SJSA1 (cell line): ENCODE measurements at regions not wholly inside any gene's neighbourhood (a gene's known extent, or its start where the extent isn't known, plus 50 kb on each side); places are given as distances from the start of the nearest gene placed in this dataset.
"Not testable (repeated sequence)": the region's sequence is repeated elsewhere in the genome, so short reads cannot be mapped to it uniquely, and the experiment has no call there.

Source experiments
- DNase-seq, 2 experiments: peaks; one replicate each; pipeline ENCODE4 v3.0.0-alpha.2; 2015 to 2020; ENCODE audit warnings: low spot score in 2 of 2, low read depth in 1 of 2
- H3K27ac ChIP-seq: fragments of 250-450 bp; sonication (Bioruptor Pico); 2 replicates; pipeline ENCODE4 v1.5.1; 2020; ENCODE audit warnings: mild to moderate bottlenecking, moderate library complexity
- H3K27me3 ChIP-seq: fragments of 250-450 bp; sonication (Bioruptor Pico); replicated peaks from 2 replicates; pipeline ENCODE4 v1.5.1; 2020; ENCODE audit warnings: mild to moderate bottlenecking, moderate library complexity
- H3K36me3 ChIP-seq: fragments of 250-450 bp; sonication (Bioruptor Pico); 2 replicates; pipeline ENCODE4 v1.5.1; 2020; ENCODE audit warnings: mild to moderate bottlenecking
- H3K4me1 ChIP-seq: fragments of 250-450 bp; sonication (Bioruptor Pico); replicated peaks from 2 replicates; pipeline ENCODE4 v1.6.1; 2021; ENCODE audit warnings: mild to moderate bottlenecking
- H3K4me3 ChIP-seq: fragments of 250-450 bp; sonication (Bioruptor Pico); 2 replicates; pipeline ENCODE4 v1.5.1; 2020; ENCODE audit warnings: mild to moderate bottlenecking
- H3K9me3 ChIP-seq: fragments of 250-450 bp; sonication (Bioruptor Pico); replicated peaks from 2 replicates; pipeline ENCODE4 v1.5.1; 2020; ENCODE audit warnings: mild to moderate bottlenecking

DNA sequence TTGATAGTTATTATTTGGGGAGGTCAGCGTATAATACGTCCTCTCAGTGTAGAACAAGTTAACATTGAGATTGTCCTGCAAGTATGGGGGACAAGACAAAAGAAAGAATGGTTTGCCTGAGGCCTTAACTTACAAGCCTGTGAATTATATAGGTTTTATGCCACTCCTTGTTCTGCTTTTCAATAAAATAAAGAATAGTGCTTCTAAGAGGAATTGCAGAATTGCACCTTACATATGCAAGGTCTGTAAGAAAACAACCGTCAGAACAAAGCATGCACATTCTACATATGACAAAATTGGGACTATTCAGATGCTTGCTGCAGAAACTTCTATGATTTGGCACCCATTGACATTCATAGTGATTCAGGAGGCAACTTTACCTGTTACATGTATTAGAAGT is 785.0 kb downstream of the NR4A2 start:
- Histone ChIP-seq H3K4me1 (no peaks in the 10 kb centered on the region), H3K27ac (no peak overlapping the region), H3K4me3 (no peak overlapping the region), H3K36me3 (no peaks in the 10 kb centered on the region), H3K9me3 (0 out of 2 replicates have a peak, but pooled peaks cover 3% of the 10 kb centered on the region), H3K27me3 (no peaks in the 10 kb centered on the region)
- DNase-seq = no peak

DNA sequence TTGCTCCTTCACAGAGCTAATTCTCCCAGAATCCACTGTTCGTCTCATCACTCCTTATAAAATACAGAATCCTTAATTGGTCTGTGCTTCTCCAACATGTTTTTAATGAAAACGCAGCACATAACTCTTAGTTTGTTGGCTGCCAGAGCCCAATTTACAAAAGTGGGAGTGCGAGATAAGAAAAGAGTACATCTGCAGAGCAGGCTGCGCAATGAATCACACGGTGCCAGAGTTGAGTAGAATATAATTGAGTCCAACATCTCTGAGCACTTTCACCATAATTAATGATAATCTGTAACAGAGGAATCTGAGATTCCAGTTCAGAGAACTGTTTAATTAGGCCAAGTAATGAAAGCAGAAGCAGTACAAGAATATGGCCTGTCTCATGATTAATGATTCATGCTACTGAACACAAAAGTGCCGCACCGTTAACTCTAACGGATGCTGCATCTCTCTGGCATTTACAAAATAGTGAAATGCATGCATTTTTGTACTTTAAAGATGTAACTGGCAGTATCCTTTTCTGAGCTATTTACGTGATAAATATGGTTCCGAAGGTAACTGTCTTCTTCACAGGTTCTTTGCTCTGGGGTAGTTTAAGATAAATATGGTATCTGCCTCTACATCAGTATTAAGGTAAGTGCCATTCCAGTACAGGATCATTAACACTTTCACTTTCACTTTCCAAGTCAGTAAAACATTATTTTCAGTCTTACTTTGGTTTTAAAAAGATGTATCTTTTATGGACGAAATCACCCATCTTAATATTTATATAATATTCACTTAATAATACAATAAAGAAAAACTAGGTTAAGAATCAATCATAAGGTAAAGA is 785.6 kb downstream of the NR4A2 start:
- H3K27me3 ChIP-seq = no peaks in the 10 kb centered on the region
- 0 out of 2 replicates have a peak, but pooled peaks cover 3% of the 10 kb centered on the region for H3K9me3 ChIP-seq
- no peaks in the 10 kb centered on the region for H3K4me1 ChIP-seq
- H3K36me3 ChIP-seq = no peaks in the 10 kb centered on the region
- no peak overlapping the region for H3K27ac ChIP-seq
- no peak overlapping the region for H3K4me3 ChIP-seq
- DNase-seq = no peak

GRCh38 chr2:155539028-155539427 is 793.5 kb downstream of the NR4A2 start:
- not testable (repeated sequence) for H3K4me3 ChIP-seq

DNA sequence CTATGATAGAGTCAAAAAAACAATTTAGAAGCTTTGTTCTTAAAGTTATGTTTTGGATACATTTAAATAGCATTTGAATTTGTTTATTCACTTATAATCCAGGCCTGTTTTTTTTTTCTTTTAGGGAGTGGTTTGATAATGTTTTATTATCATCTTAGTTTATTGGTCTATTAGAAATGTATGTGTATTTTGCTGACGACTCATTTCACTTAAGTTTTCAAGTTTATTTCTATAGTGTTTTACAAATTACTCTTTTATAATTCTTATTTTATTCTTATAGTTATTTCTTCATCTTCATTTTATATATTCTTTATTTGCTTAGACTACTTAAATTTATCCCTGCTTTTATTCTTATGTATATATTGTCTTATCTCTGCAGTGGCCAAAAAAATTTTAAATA is 804.5 kb downstream of the NR4A2 start:
- DNase-seq = no peak
- Histone ChIP-seq H3K36me3 (no peaks in the 10 kb centered on the region), H3K27ac (no peak overlapping the region), H3K4me1 (no peaks in the 10 kb centered on the region), H3K9me3 (no peaks in the 10 kb centered on the region), H3K4me3 (no peak overlapping the region), H3K27me3 (no peaks in the 10 kb centered on the region)

More at GRCh38 chr2:155539028-155539427, 793.5 kb downstream of the NR4A2 start:
- H3K36me3 ChIP-seq, H3K27ac ChIP-seq, H3K9me3 ChIP-seq, H3K4me1 ChIP-seq, H3K27me3 ChIP-seq, DNase-seq: not testable (repeated sequence)

- Histone ChIP-seq H3K4me1 (no peaks in the 10 kb centered on the region), H3K27me3 (no peaks in the 10 kb centered on the region), H3K36me3 (no peaks in the 10 kb centered on the region), H3K9me3 (no peaks in the 10 kb centered on the region), H3K4me3 (no peak overlapping the region), H3K27ac (no peak overlapping the region)
- no peak for DNase-seq
These were observed 807.3 kb downstream of the NR4A2 start for GRCh38 chr2:155525199-155525598.

GRCh38 chr2:155519529-155520130 is 812.9 kb downstream of the NR4A2 start:
- H3K27me3 ChIP-seq = no peaks in the 10 kb centered on the region
- no peaks in the 10 kb centered on the region for H3K4me1 ChIP-seq
- no peak overlapping the region for H3K27ac ChIP-seq
- no peaks in the 10 kb centered on the region for H3K36me3 ChIP-seq
- H3K9me3 ChIP-seq = no peaks in the 10 kb centered on the region; the same call in 1 of the 2 replicates
- DNase-seq = no peak
- H3K4me3 ChIP-seq = no peak overlapping the region

GRCh38 chr2:155518094-155518493 is 814.4 kb downstream of the NR4A2 start:
- Histone ChIP-seq H3K4me3 (no peak overlapping the region), H3K9me3 (no peaks in the 10 kb centered on the region; the same call in 1 of the 2 replicates), H3K27ac (no peak overlapping the region), H3K4me1 (no peaks in the 10 kb centered on the region), H3K36me3 (no peaks in the 10 kb centered on the region), H3K27me3 (no peaks in the 10 kb centered on the region)
- DNase-seq = no peak

GRCh38 chr2:155517362-155517761 is 815.2 kb downstream of the NR4A2 start:
- Histone ChIP-seq H3K4me3 (no peak overlapping the region), H3K4me1 (no peaks in the 10 kb centered on the region), H3K36me3 (no peaks in the 10 kb centered on the region), H3K27me3 (no peaks in the 10 kb centered on the region), H3K9me3 (no peaks in the 10 kb centered on the region; the same call in 1 of the 2 replicates), H3K27ac (no peak overlapping the region)
- no peak for DNase-seq

DNA sequence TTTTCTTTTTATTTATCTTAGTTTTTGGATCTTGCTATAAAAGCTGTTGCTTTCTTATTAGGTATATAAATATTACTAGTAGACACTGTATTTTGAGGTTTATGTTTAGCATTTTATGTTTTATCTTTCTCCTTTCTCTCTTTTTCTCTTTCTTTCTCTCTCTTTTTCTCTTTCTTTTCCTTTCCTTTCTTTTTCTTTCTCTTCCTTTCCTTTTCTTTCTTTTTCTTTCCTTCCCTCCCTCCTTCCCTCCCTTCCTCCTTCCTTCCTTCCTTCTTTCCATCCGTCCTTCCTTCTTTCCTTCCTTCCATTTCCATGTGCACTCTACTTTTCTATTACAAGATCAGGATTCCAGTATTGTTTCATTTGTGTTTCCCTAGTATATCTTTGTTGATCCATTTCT is 814.8 kb downstream of the KCNJ3 start:
- no peaks in the 10 kb centered on the region for H3K36me3 ChIP-seq
- no peak overlapping the region for H3K27ac ChIP-seq

DNA sequence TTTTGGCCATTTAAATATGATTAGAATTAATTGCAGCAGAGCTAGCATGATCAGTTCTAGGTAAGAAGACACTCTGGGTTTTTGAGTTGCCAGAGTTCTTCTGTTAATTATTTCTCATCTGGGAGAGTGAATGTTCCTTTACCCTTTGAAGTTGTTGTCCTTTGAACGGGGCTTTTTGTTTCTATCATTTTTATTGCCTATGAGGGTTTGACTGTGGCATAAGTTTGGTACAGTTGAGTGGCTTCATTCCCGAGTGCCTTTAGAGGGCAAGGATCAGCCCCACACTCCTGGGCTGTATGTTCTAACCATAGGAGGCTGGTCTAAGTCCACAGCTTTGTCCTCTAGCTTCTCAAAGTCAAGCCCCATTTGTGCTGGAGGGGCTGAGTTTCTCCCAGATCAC is 804.3 kb downstream of the KCNJ3 start:
- no peaks in the 10 kb centered on the region for H3K9me3 ChIP-seq
- H3K27ac ChIP-seq = no peak overlapping the region
- no peaks in the 10 kb centered on the region for H3K4me1 ChIP-seq
- no peaks in the 10 kb centered on the region for H3K27me3 ChIP-seq
- no peak for DNase-seq
- no peak overlapping the region for H3K4me3 ChIP-seq
- no peaks in the 10 kb centered on the region for H3K36me3 ChIP-seq

More for the DNA sequence above, 814.8 kb downstream of the KCNJ3 start:
- no peak overlapping the region for H3K4me3 ChIP-seq
- no peaks in the 10 kb centered on the region; the same call in 1 of the 2 replicates for H3K9me3 ChIP-seq
- no peaks in the 10 kb centered on the region for H3K4me1 ChIP-seq
- DNase-seq = no peak
- no peaks in the 10 kb centered on the region for H3K27me3 ChIP-seq

GRCh38 chr2:155498106-155498505 is 799.6 kb downstream of the KCNJ3 start:
- Histone ChIP-seq H3K4me3 (no peak overlapping the region), H3K4me1 (no peaks in the 10 kb centered on the region), H3K27me3 (no peaks in the 10 kb centered on the region), H3K36me3 (no peaks in the 10 kb centered on the region), H3K9me3 (no peaks in the 10 kb centered on the region), H3K27ac (no peak overlapping the region)
- DNase-seq = no peak

DNA sequence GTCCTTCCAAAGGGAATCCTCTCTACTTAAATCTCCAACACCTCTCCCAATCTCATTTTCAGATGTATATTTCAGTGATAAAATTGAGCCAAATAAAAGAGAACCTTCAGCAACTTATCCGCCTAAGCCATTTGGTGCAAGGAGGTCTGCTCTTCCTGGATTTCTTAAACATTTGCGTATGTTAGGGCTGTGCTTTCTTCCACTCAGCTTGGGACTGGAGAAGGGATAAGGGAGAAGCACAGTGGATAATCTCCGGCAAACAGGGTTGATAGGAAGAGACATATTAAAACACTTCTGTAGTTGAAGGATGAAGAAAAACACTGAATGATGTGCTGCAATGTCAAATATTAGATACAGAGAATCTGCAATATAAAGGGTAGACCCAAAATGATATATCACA is 796.2 kb downstream of the KCNJ3 start:
- Histone ChIP-seq H3K9me3 (no peaks in the 10 kb centered on the region), H3K4me1 (no peaks in the 10 kb centered on the region), H3K4me3 (no peak overlapping the region), H3K36me3 (no peaks in the 10 kb centered on the region), H3K27ac (no peak overlapping the region), H3K27me3 (no peaks in the 10 kb centered on the region)
- no peak for DNase-seq

GRCh38 chr2:155485141-155485842 is 786.8 kb downstream of the KCNJ3 start:
- no peak for DNase-seq
- no peaks in the 10 kb centered on the region for H3K27me3 ChIP-seq
- no peak overlapping the region for H3K27ac ChIP-seq
- H3K4me1 ChIP-seq = no peaks in the 10 kb centered on the region
- no peaks in the 10 kb centered on the region for H3K9me3 ChIP-seq
- H3K36me3 ChIP-seq = no peaks in the 10 kb centered on the region
- no peak overlapping the region for H3K4me3 ChIP-seq

GRCh38 chr2:155481141-155481540 is 782.6 kb downstream of the KCNJ3 start:
- Histone ChIP-seq H3K9me3 (no peaks in the 10 kb centered on the region), H3K27me3 (no peaks in the 10 kb centered on the region), H3K4me3 (no peak overlapping the region), H3K36me3 (no peaks in the 10 kb centered on the region), H3K27ac (no peak overlapping the region), H3K4me1 (no peaks in the 10 kb centered on the region)
- DNase-seq = no peak
